Activated T-cell treated with anti-CD3 and anti-CD28 coated beads, Interleukin-2, amount 50 U/mL, for 72 hours (primary cell): ENCODE measurements at regions not wholly inside any gene's neighbourhood (a gene's known extent, or its start where the extent isn't known, plus 50 kb on each side); places are given as distances from the start of the nearest gene placed in this dataset.
"Not testable (repeated sequence)": the region's sequence is repeated elsewhere in the genome, so short reads cannot be mapped to it uniquely, and the experiment has no call there.

ENCODE experiments used
- ATAC-seq, 2 donors: fragments of 150-1000 bp; cut with Tn5 transposase; replicated peaks in 1 of 2; 2 replicates each; pipeline ENCODE4 v1.10.0; 2021; ENCODE audit warnings: moderate library complexity in 2 of 2, mild to moderate bottlenecking in 1 of 2
- DNase-seq, 2 donors: peaks; one replicate each; pipeline ENCODE4 v3.0.0; 2021 to 2022; ENCODE audit warnings: mixed read lengths in 1 of 2
- H3K27ac Mint-ChIP-seq: one replicate; pipeline ENCODE4 v1.8.0; 2022; ENCODE audit warnings: mild to moderate bottlenecking, moderate library complexity, mixed read lengths
- H3K27me3 Mint-ChIP-seq: one replicate; pipeline ENCODE4 v1.8.0; 2022; ENCODE audit warnings: low read depth, mixed read lengths
- H3K36me3 Mint-ChIP-seq, 2 donors: one replicate each; pipeline ENCODE4 v1.8.0; 2022; ENCODE audit warnings: mixed read lengths in 2 of 2, mild to moderate bottlenecking in 1 of 2; ENCODE audit not compliant: insufficient read depth in 2 of 2
- H3K4me1 Mint-ChIP-seq: one replicate; pipeline ENCODE4 v1.8.0; 2022; ENCODE audit warnings: low read depth, mixed read lengths
- H3K4me3 Mint-ChIP-seq, 2 donors: one replicate each; pipeline ENCODE4 v1.8.0; 2022; ENCODE audit warnings: mild to moderate bottlenecking in 2 of 2, mixed read lengths in 2 of 2, moderate library complexity in 2 of 2
- H3K9me3 Mint-ChIP-seq, 2 donors: one replicate each; pipeline ENCODE4 v1.8.0; 2022; ENCODE audit warnings: mixed read lengths in 2 of 2

DNA sequence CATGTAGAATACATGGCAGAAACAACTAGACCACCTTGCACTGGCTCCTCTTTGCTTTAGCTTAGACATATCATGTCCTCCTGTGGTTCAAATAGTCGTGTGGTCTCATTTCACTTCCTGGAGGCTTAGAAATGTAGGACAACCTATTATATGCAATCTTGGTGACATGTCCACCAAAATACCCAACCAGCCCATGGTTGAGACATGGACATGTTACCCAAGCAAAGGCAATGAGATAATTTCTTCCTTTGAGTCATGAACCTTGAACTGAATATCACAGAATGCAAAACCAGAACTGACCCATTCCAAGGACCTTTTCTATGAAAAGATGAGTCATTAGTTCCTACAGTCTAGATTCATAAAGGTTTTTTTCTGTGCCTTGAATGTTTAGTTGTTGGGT is 309.0 kb upstream of the MDFIC2 start:
- no peak overlapping the region for H3K4me3 Mint-ChIP-seq
- no peaks in the 10 kb centered on the region for H3K36me3 Mint-ChIP-seq
- peaks cover 3% of the 10 kb centered on the region in 2 donors for H3K9me3 Mint-ChIP-seq
- peak; percentile 2 for DNase-seq
- peak; percentile 80 to 85 for ATAC-seq
- peaks cover 7% of the 10 kb centered on the region for H3K4me1 Mint-ChIP-seq
- peaks cover 54% of the 10 kb centered on the region for H3K27me3 Mint-ChIP-seq
- H3K27ac Mint-ChIP-seq = no peak overlapping the region

DNA sequence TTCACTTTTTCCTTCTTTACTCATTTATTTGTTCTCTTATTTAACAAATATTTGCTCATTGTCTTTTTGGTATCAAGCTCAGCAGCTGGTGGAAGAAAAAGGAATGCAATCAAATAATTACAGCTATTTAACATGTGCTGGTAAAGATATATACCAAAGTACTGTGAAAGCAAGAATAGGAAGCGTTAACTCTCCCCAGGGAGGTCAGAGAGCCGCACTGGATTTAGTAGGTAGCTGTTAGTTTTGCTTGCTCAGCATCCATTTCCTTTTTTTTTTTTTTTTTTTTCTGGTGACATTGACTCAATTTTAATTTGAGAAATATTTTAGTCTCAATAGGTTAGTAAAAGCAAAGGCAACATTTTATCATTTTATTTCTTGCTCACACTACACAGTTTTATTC is 308.5 kb upstream of the MDFIC2 start:
- no peaks in the 10 kb centered on the region for H3K36me3 Mint-ChIP-seq
- peaks cover 3% of the 10 kb centered on the region in 2 donors for H3K9me3 Mint-ChIP-seq
- peaks cover 7% of the 10 kb centered on the region for H3K4me1 Mint-ChIP-seq
- DNase-seq = no peak
- H3K27ac Mint-ChIP-seq = no peak overlapping the region
- H3K27me3 Mint-ChIP-seq = peaks cover 53% of the 10 kb centered on the region
- no peak overlapping the region for H3K4me3 Mint-ChIP-seq
- ATAC-seq = no peak

DNA sequence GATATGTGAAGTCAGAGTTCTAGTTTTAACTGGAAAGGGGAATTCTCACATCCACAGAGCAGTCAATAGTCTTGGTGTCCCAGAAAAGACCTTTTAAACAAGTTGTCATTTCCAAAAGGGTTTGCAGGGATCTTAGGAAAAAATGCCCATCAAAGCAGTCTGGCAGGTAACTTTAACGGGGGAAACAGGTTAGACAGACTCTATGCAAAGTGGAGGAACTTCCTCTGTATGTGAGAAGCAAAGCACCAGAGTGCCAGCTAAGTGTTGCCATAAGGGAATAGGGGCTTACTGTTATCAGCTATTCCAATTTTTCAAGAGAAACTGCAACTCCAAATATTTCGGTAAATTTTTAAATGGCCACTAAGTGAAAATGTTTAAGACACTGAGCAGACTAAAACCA is 307.9 kb upstream of the MDFIC2 start:
- ATAC-seq (no peak), DNase-seq (no peak)
- H3K4me3 Mint-ChIP-seq = no peak overlapping the region
- peaks cover 3 to 4% of the 10 kb centered on the region in 2 donors for H3K9me3 Mint-ChIP-seq
- no peak overlapping the region for H3K27ac Mint-ChIP-seq
- no peaks in the 10 kb centered on the region for H3K36me3 Mint-ChIP-seq
- H3K27me3 Mint-ChIP-seq = peaks cover 47% of the 10 kb centered on the region
- peaks cover 7% of the 10 kb centered on the region for H3K4me1 Mint-ChIP-seq

DNA sequence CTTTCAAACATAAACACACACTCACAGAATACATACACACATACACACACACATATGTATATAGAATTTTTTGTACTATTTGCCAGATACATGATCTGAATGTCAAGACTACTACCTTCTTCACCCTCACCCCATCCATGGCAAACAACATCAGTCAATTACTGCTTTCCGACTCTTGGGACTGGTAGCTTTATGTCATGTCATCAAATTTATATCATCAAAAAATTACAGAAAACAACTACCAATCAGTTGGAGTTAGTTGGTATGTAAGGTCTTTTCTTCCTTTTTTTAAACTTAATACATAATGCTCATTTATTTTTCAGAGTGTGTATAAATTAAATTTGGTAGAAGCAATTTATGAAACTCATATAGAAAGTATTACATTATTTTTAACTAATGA is 305.7 kb upstream of the MDFIC2 start:
- Mint-ChIP-seq H3K27ac (no peak overlapping the region), H3K4me1 (peaks cover 7% of the 10 kb centered on the region), H3K36me3 (no peaks in the 10 kb centered on the region), H3K4me3 (no peak overlapping the region), H3K9me3 (peaks cover 3 to 4% of the 10 kb centered on the region in 2 donors), H3K27me3 (peaks cover 29% of the 10 kb centered on the region)
- ATAC-seq (no peak), DNase-seq (no peak)

DNA sequence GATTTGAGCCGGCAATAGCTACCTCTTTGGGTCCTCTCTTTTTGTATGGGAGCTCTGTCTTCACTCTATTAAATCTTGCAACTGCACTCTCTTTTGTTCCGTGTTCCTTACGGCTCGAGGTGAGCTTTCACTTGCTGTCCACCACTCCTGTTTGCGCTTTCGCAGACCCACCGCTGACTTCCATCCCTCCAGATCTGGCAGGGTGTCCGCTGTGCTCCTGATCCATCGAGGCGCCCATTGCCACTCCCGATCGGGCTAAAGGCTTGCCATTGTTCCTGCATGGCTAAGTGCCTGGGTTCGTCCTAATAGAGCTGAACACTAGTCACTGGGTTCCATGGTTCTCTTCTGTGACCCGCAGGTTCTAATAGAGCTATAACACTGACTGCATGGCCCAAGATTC is 304.9 kb upstream of the MDFIC2 start:
- not testable (repeated sequence) for H3K36me3 Mint-ChIP-seq, H3K4me3 Mint-ChIP-seq

DNA sequence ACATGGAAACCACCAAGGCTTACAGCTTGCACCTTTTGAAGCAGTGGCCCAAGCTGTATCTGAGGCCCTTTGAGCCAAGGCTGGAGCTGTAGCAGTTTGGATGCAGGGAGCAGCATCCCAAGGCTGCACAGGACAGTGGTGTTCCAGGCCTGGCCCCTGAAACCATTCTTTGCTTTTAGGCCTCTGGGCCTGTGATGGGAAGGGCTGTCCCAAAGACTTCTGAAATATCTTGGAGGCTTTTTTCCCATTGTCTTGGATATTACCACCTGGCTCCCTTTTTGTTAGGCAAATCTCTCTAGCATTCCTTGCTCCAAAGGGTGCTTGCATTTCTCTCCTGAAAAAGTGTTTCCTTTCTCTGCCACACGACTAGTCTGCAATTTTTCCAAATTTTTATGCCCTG is 302.8 kb upstream of the MDFIC2 start:
- Mint-ChIP-seq H3K36me3 (no peaks in the 10 kb centered on the region), H3K4me1 (no peaks in the 10 kb centered on the region), H3K27me3 (peaks cover 9% of the 10 kb centered on the region), H3K27ac (no peak overlapping the region), H3K4me3 (no peak overlapping the region), H3K9me3 (peaks cover 0 to 1% of the 10 kb centered on the region in 2 donors)
- DNase-seq = no peak
- no peak for ATAC-seq

More for the DNA sequence above, 304.9 kb upstream of the MDFIC2 start:
- ATAC-seq, H3K4me1 Mint-ChIP-seq, H3K9me3 Mint-ChIP-seq, H3K27ac Mint-ChIP-seq, DNase-seq: not testable (repeated sequence)
- peaks cover 27% of the 10 kb centered on the region for H3K27me3 Mint-ChIP-seq

DNA sequence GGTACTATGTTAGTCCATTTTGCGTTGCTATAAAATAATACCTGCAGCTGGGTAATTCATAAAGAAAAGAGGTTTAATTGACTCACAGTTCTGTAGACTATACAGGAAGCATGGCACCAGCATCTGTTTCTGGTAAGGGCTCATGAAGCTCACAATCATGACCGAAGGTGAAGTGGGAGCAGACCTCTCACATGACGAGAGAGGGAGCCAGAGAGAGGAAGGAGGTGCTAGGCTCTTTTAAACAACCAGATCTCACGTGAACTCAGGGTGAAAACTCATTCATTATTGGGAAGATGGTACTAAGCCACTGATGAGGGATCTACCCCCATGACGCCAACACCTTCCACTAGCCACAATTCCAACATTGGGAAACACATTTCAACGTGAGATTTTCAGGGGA is 301.7 kb upstream of the MDFIC2 start:
- no peak overlapping the region for H3K4me3 Mint-ChIP-seq
- ATAC-seq = no peak
- peaks cover 0 to 1% of the 10 kb centered on the region in 2 donors for H3K9me3 Mint-ChIP-seq
- H3K27me3 Mint-ChIP-seq = peaks cover 2% of the 10 kb centered on the region
- no peak overlapping the region for H3K27ac Mint-ChIP-seq
- no peaks in the 10 kb centered on the region for H3K4me1 Mint-ChIP-seq
- H3K36me3 Mint-ChIP-seq = no peaks in the 10 kb centered on the region
- DNase-seq = no peak

DNA sequence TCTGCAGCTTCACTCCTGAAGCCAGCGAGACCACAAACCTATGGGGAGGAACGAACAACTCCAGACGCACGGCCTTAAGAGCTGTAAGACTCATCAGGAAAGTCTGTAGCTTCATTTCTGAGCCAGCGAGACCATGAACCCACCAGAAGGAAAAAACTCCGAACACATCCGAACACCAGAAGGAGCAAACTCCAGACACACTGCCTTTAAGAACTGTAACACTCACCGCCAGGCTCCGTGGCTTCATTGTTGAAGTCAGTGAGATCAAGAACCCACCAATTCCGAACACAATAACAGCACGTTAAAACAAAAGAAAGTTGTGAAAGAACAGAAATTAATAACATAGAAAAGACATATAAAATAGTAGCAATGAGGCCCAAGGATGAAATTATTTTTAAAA is 300.5 kb upstream of the MDFIC2 start:
- no peak for DNase-seq
- no peak overlapping the region for H3K27ac Mint-ChIP-seq

DNA sequence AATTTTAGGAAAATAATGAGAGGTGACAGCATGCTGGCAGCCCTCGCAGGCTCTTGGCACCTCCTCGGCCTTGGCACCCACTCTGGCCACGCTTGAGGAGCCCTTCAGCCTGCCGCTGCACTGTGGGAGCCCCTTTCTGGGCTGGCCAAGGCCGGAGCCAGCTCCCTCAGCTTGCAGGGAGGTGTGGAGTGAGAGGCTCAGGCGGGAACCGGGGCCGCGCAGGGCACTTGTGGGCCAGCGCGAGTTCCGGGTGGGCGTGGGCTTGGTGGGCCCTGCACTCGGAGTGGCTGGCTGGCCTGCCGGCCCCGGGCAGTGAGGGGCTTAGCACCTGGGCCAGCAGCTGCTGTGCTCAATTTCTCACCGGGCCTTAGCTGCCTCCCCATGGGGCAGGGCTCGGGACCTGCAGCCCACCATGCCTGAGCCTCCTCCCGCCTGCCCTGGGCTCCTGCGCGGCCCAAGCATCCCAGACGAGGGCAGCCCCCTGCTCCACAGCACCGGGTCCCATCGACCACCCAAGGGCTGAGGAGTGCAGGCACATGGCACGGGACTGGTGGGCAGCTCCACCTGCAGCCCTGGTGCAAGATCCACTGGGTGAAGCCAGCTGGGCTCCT is 299.3 kb upstream of the MDFIC2 start:
- H3K36me3 Mint-ChIP-seq, H3K27me3 Mint-ChIP-seq, H3K4me1 Mint-ChIP-seq, DNase-seq, ATAC-seq, H3K9me3 Mint-ChIP-seq, H3K27ac Mint-ChIP-seq, H3K4me3 Mint-ChIP-seq: not testable (repeated sequence)

More for the DNA sequence above, 300.5 kb upstream of the MDFIC2 start:
- Mint-ChIP-seq H3K27me3 (no peaks in the 10 kb centered on the region), H3K36me3 (no peaks in the 10 kb centered on the region), H3K9me3 (peaks cover 0 to 1% of the 10 kb centered on the region in 2 donors), H3K4me1 (no peaks in the 10 kb centered on the region), H3K4me3 (no peak overlapping the region)
- ATAC-seq = no peak

DNA sequence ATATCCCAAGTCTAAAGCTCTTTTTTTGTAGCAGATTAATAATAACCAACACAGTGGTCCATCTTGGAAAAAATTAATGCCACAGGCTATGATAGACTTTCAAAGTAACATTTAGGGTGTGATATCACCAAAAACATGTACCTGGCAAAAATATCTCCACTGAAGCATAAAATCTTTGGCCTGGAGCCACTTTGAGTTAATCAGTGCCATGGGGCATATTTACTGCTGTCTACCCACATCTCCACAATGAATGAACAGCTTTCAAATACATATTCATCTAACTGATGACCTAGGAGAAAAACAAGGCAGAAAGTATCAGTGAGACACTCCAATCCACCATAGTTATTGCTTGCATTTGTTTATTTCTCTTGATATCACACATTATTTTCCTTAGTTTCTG is 296.0 kb upstream of the MDFIC2 start:
- no peaks in the 10 kb centered on the region for H3K36me3 Mint-ChIP-seq
- ATAC-seq (no peak), DNase-seq (no peak)
- H3K9me3 Mint-ChIP-seq = no peaks in the 10 kb centered on the region
- H3K4me1 Mint-ChIP-seq = peaks cover 3% of the 10 kb centered on the region
- H3K4me3 Mint-ChIP-seq = no peak overlapping the region
- no peak overlapping the region for H3K27ac Mint-ChIP-seq
- H3K27me3 Mint-ChIP-seq = peaks cover 7% of the 10 kb centered on the region

DNA sequence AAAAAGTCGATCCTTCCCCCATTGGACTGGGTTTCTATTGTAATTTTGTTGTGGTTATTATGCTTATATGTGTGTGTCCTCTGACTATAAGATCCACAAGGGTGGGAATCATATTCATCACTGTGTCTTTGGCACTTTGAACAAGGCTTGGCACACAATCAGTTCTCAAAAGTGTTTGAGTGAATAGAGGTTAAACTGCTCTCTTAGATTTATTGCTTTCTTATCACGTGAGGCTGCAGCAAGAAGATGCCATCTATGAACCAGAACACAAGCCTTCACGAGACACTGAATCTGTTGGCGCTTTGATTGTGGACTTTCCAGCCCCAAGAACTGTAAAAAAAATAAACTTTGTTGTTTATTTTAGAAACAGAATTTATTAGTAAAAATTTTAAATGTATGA is 295.0 kb upstream of the MDFIC2 start:
- H3K4me3 Mint-ChIP-seq = no peak overlapping the region
- H3K9me3 Mint-ChIP-seq = no peaks in the 10 kb centered on the region
- H3K27ac Mint-ChIP-seq = no peak overlapping the region
- DNase-seq = no peak
- H3K27me3 Mint-ChIP-seq = peaks cover 8% of the 10 kb centered on the region
- peaks cover 9% of the 10 kb centered on the region for H3K4me1 Mint-ChIP-seq
- H3K36me3 Mint-ChIP-seq = no peaks in the 10 kb centered on the region
- ATAC-seq = no peak

DNA sequence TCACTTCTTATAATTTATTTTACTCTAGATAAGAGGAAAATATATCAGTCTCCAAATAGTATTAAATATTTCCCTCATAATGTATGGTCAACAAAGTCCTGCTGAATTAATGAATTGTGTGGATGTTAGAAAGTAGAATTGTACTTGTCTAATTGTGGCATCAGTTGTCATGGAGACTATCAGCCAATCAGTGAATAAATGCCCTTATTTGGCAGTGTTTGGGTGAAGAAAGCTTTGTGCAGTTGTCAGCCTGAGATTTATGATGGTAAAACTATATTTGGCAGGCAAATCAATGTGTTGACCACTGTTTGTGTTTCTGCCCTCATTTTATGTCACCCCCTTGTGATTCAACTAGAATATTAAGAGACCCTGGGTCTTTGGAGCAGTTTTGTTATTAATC is 293.6 kb upstream of the MDFIC2 start:
- Mint-ChIP-seq H3K9me3 (no peaks in the 10 kb centered on the region), H3K36me3 (no peaks in the 10 kb centered on the region), H3K27ac (no peak overlapping the region), H3K4me3 (no peak overlapping the region), H3K27me3 (peaks cover 8% of the 10 kb centered on the region), H3K4me1 (peaks cover 9% of the 10 kb centered on the region)
- DNase-seq (no peak), ATAC-seq (no peak)

DNA sequence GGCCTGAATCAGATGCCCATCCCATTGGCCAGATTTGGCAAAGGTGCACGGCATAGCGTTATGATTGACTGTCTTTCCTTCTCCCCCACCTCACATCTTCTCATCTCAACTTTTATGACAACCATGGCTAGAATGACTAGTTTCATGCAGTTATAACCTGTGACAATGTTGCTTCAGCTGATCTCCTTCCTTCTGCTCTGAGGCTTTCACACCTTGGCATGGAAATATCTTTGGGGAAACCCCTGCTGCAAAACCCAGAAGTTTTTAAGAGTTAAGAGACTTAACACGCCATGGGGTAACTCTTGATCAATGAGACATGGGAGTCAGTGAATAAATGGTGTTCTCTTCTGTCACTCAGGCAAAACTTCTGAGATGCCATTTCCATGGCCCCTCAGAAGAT is 290.7 kb upstream of the MDFIC2 start:
- H3K27ac Mint-ChIP-seq = no peak overlapping the region
- no peak overlapping the region for H3K4me3 Mint-ChIP-seq
- ATAC-seq = peak; percentile 87 to 95
- peaks cover 8% of the 10 kb centered on the region for H3K27me3 Mint-ChIP-seq
- H3K36me3 Mint-ChIP-seq = no peaks in the 10 kb centered on the region
- peak; percentile 7 to 25 for DNase-seq
- no peaks in the 10 kb centered on the region for H3K9me3 Mint-ChIP-seq
- H3K4me1 Mint-ChIP-seq = peaks cover 9% of the 10 kb centered on the region

DNA sequence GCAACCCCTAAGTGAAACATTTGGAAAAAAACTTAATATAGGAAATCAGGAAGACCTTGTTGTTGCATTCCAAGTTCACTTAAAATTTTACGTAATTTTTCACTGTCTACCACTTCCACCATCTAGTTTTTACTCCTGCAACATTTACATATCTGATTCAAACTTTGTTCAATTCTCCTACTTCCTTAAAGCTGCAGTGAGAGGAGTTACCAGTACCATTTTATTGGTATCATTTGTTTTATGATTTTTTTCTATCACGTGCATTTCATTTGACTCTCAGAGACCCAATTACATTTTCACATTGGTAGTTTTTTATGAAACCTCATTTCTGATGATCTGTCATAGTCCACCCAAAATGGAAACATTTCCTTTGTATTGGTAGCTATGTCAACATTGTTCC is 284.9 kb upstream of the MDFIC2 start:
- H3K9me3 Mint-ChIP-seq = no peaks in the 10 kb centered on the region
- H3K27ac Mint-ChIP-seq = no peak overlapping the region
- H3K4me1 Mint-ChIP-seq = no peaks in the 10 kb centered on the region
- H3K4me3 Mint-ChIP-seq = no peak overlapping the region
- ATAC-seq (no peak), DNase-seq (no peak)
- peaks cover 27% of the 10 kb centered on the region for H3K27me3 Mint-ChIP-seq
- H3K36me3 Mint-ChIP-seq = no peaks in the 10 kb centered on the region
